ENCODE measurements at regions not wholly inside any gene's neighbourhood (a gene's known extent, or its start where the extent isn't known, plus 50 kb on each side); places are given as distances from the start of the nearest gene placed in this dataset.
A peak's percentile ranks its signal among the peaks of the same experiment; 100 is the strongest.

DNA sequence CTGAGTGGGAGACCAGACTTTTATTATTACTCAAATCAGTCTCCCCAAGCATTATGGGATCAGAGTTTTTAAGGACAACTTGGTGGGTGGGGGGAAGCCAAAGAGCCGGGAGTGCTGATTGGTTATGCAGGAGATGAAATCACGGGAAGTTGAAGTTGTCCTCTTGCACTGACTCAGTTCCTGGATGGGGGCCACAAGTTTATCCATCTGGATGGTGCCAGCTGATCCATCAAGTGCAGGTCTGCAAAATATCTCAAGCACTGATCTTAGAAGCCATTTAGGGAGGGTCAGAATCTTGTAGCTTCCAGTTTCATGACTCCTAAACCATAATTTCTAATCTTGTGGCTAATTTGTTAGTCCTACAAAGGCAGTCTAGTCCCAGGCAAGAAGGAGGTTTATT is 53.5 kb upstream of the LMO1 start:
- peak in 1 of 2 donors; percentile 19 for DNase-seq (ENCODE audit: low read depth in 2 of 2)
- no peak overlapping the region for H3K4me3 ChIP-seq (replicated peaks in 1 of 2; ENCODE audit: low read depth in 2 of 2, low read length in 2 of 2)
- TF ChIP-seq, protein P1, sequence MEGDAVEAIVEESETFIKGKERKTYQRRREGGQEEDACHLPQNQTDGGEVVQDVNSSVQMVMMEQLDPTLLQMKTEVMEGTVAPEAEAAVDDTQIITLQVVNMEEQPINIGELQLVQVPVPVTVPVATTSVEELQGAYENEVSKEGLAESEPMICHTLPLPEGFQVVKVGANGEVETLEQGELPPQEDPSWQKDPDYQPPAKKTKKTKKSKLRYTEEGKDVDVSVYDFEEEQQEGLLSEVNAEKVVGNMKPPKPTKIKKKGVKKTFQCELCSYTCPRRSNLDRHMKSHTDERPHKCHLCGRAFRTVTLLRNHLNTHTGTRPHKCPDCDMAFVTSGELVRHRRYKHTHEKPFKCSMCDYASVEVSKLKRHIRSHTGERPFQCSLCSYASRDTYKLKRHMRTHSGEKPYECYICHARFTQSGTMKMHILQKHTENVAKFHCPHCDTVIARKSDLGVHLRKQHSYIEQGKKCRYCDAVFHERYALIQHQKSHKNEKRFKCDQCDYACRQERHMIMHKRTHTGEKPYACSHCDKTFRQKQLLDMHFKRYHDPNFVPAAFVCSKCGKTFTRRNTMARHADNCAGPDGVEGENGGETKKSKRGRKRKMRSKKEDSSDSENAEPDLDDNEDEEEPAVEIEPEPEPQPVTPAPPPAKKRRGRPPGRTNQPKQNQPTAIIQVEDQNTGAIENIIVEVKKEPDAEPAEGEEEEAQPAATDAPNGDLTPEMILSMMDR (IDR thresholded peaks at IDR 0.05; ENCODE audit: low read depth, low read length) = no peak

DNA sequence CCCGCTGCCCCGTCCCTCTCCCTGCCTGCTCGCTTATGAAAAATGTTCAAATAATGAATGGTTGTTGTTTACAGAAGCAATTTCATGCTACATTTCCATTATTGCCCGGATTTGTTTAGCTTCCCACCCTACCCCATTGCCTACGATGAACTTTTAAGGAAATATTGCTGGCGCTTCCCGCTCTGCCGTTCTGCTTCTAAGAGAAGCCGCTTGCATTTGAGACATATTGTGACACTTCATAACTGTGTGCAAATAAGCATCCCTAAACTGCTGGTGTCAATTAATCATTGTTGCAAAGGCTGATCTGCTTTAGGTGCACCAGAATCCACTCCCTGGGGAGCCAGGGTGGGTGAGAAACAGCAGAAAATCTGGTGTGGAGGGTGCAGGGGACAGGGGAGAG is 52.3 kb upstream of the LMO1 start:
- no peak overlapping the region for H3K4me3 ChIP-seq (replicated peaks in 1 of 2; ENCODE audit: low read depth in 2 of 2, low read length in 2 of 2)
- no peak for DNase-seq (ENCODE audit: low read depth in 2 of 2)
- TF ChIP-seq, protein P1 (IDR thresholded peaks at IDR 0.05; ENCODE audit: low read depth, low read length) = no peak

DNA sequence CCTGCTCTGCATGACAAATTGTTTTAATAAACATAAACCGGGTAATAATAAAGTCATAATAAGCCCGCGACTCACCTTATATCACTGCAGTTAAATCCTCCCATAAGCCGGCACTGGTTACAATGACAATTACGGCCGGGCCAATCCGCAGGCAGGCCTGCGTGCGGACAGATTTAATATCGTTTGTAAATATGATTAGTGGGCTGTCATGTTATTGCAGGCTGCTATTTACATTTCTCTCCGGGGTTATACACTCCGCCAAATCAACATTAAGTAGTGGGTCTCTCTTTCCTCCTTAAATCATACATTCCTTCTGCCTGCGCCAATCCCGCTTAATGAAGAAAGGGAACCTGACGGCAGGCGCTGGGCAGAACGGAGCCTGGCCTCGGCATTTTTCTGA is 51.8 kb upstream of the LMO1 start:
- H3K4me3 ChIP-seq (replicated peaks in 1 of 2; ENCODE audit: low read depth in 2 of 2, low read length in 2 of 2) = no peak overlapping the region
- TF ChIP-seq, protein P1 (IDR thresholded peaks at IDR 0.05; ENCODE audit: low read depth, low read length) = no peak
- no peak for DNase-seq (ENCODE audit: low read depth in 2 of 2)

DNA sequence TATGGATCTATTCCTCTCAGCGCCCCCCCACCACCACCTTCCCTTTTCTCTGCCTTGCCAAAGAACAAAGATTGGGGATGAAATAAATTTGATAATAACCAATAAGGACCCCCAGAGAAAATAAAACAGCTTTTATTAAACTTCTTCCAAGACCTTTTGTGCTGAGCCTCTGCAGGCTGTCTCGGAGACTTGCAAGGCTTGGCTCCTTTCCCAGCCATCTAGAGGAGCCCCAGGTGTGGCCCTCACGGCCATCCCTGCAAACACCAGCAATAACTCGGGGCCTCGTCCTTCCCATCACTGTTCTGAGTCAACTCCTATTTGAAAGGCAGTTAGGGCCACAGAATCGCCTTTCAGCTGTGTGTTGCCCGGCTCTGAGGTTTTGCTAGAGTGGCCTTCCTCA is 51.2 kb upstream of the LMO1 start:
- TF ChIP-seq, protein P1 (IDR thresholded peaks at IDR 0.05; ENCODE audit: low read depth, low read length) = no peak
- no peak overlapping the region for H3K4me3 ChIP-seq (replicated peaks in 1 of 2; ENCODE audit: low read depth in 2 of 2, low read length in 2 of 2)
- DNase-seq (ENCODE audit: low read depth in 2 of 2) = no peak

DNA sequence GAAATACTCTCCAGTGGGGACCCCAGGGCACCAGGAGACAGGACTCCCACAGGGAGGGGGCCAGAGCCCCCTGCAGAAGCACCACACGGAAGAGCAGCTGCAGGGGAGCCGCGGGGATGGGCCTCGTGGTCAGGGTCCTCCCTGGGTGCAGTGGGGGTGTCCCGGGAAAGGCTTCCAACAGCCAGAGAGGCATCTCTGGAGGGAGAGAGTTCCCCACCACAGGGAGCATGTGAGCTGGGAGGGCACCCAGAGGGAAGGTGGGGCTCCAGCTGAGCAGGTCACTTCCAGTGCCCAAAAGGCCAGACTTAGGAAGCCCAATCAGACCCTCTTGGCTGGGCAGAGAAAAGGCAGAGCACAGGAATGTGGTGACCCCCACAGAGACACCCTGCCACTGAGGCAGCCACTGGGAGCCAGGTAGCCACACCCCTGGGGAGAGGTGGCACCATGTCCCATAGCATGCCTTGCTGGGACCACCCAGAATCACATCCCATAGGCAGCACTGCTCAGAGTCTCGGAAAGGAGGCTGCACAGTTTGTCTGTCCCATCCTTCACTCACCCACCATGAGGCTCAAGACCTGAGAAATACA is 49.9 kb upstream of the LMO1 start:
- DNase-seq (ENCODE audit: low read depth in 2 of 2) = no peak
- no peak overlapping the region for H3K4me3 ChIP-seq (replicated peaks in 1 of 2; ENCODE audit: low read depth in 2 of 2, low read length in 2 of 2)
- TF ChIP-seq, protein P1 (IDR thresholded peaks at IDR 0.05; ENCODE audit: low read depth, low read length) = no peak

All from cardiac fibroblast (primary cell).